Hippocampal formation (tissue), 2 donors: ENCODE measurements at regions not wholly inside any gene's neighbourhood (a gene's known extent, or its start where the extent isn't known, plus 50 kb on each side); places are given as distances from the start of the nearest gene placed in this dataset.
"Not testable (repeated sequence)": the region's sequence is repeated elsewhere in the genome, so short reads cannot be mapped to it uniquely, and the experiment has no call there.

ENCODE experiments used
- DNase-seq, 2 donors: peaks; one replicate each; lab custom pipeline; 2025; lab: John Stamatoyannopoulos, UW

GRCh38 chr1:116298213-116298579 is 74.8 kb upstream of the ATP1A1 start:
- not testable (repeated sequence) for DNase-seq

GRCh38 chr1:116298746-116299145 is 74.3 kb upstream of the ATP1A1 start:
- no peak for DNase-seq

GRCh38 chr1:116299248-116299647 is 73.8 kb upstream of the ATP1A1 start:
- no peak for DNase-seq

GRCh38 chr1:116302281-116302680 is 70.8 kb upstream of the ATP1A1 start:
- DNase-seq = no peak

GRCh38 chr1:116306102-116306501 is 66.9 kb upstream of the ATP1A1 start:
- DNase-seq = no peak

GRCh38 chr1:116306840-116307442 is 66.1 kb upstream of the ATP1A1 start:
- DNase-seq = no peak

- no peak for DNase-seq
Measured at GRCh38 chr1:116308276-116308675, 64.8 kb upstream of the ATP1A1 start.

- DNase-seq = no peak
Measured at GRCh38 chr1:116309090-116309870, 63.8 kb upstream of the ATP1A1 start.

GRCh38 chr1:116310180-116310579 is 62.9 kb upstream of the ATP1A1 start:
- no peak for DNase-seq

GRCh38 chr1:116311193-116311592 is 61.9 kb upstream of the ATP1A1 start:
- DNase-seq = no peak

GRCh38 chr1:116311756-116312680 is 61.0 kb upstream of the ATP1A1 start:
- peak; percentile 16 to 24 for DNase-seq

GRCh38 chr1:116312681-116313069 is 60.4 kb upstream of the ATP1A1 start:
- DNase-seq = no peak

GRCh38 chr1:116313776-116314175 is 59.3 kb upstream of the ATP1A1 start:
- DNase-seq = no peak

GRCh38 chr1:116314305-116314919 is 58.6 kb upstream of the ATP1A1 start:
- DNase-seq = no peak

GRCh38 chr1:116316373-116316772 is 56.7 kb upstream of the ATP1A1 start:
- no peak for DNase-seq

GRCh38 chr1:116318897-116319296 is 54.1 kb upstream of the ATP1A1 start:
- no peak for DNase-seq

GRCh38 chr1:116320874-116321273 is 52.2 kb upstream of the ATP1A1 start:
- no peak for DNase-seq

GRCh38 chr1:116321766-116322175 is 51.3 kb upstream of the ATP1A1 start:
- no peak for DNase-seq

GRCh38 chr1:116322752-116323405 is 50.2 kb upstream of the ATP1A1 start:
- no peak for DNase-seq
